ENCODE measurements at regions not wholly inside any gene's neighbourhood (a gene's known extent, or its start where the extent isn't known, plus 50 kb on each side); places are given as distances from the start of the nearest gene placed in this dataset.

GRCh38 chr6:126529637-126530362 lies 189.9 kb downstream of the CENPW start:
- DNase-seq (ENCODE audit: low read depth) = no peak
- Histone ChIP-seq H3K27me3 (ENCODE audit: control insufficient read depth, insufficient read depth, low read length) (no peaks in the 10 kb centered on the region), H3K36me3 (ENCODE audit: control insufficient read depth, insufficient read depth, low read length) (no peaks in the 10 kb centered on the region), H3K4me3 (ENCODE audit: low read depth, low read length) (no peak overlapping the region)
- FAIRE-seq = no peak
- TF ChIP-seq, protein P1, sequence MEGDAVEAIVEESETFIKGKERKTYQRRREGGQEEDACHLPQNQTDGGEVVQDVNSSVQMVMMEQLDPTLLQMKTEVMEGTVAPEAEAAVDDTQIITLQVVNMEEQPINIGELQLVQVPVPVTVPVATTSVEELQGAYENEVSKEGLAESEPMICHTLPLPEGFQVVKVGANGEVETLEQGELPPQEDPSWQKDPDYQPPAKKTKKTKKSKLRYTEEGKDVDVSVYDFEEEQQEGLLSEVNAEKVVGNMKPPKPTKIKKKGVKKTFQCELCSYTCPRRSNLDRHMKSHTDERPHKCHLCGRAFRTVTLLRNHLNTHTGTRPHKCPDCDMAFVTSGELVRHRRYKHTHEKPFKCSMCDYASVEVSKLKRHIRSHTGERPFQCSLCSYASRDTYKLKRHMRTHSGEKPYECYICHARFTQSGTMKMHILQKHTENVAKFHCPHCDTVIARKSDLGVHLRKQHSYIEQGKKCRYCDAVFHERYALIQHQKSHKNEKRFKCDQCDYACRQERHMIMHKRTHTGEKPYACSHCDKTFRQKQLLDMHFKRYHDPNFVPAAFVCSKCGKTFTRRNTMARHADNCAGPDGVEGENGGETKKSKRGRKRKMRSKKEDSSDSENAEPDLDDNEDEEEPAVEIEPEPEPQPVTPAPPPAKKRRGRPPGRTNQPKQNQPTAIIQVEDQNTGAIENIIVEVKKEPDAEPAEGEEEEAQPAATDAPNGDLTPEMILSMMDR (IDR thresholded peaks at IDR 0.05; ENCODE audit: insufficient read depth, low read length, severe bottlenecking) = no peak

GRCh38 chr6:126530775-126531174 lies 190.9 kb downstream of the CENPW start:
- H3K36me3 ChIP-seq (ENCODE audit: control insufficient read depth, insufficient read depth, low read length) = no peaks in the 10 kb centered on the region
- no peak for FAIRE-seq
- no peak overlapping the region for H3K4me3 ChIP-seq (ENCODE audit: low read depth, low read length)
- TF ChIP-seq, protein P1 (IDR thresholded peaks at IDR 0.05; ENCODE audit: insufficient read depth, low read length, severe bottlenecking) = no peak
- DNase-seq (ENCODE audit: low read depth) = no peak
- H3K27me3 ChIP-seq (ENCODE audit: control insufficient read depth, insufficient read depth, low read length) = no peaks in the 10 kb centered on the region

- FAIRE-seq (no peak), DNase-seq (ENCODE audit: low read depth) (peak; percentile 12)
- TF ChIP-seq, protein P1 (IDR thresholded peaks at IDR 0.05; ENCODE audit: insufficient read depth, low read length, severe bottlenecking) = no peak
Measured at GRCh38 chr6:126531286-126531685, 191.4 kb downstream of the CENPW start.

GRCh38 chr6:126531840-126532239 lies 191.9 kb downstream of the CENPW start:
- FAIRE-seq (no peak), DNase-seq (ENCODE audit: low read depth) (peak; percentile 64)
- no peaks in the 10 kb centered on the region for H3K27me3 ChIP-seq (ENCODE audit: control insufficient read depth, insufficient read depth, low read length)
- no peaks in the 10 kb centered on the region for H3K36me3 ChIP-seq (ENCODE audit: control insufficient read depth, insufficient read depth, low read length)
- no peak overlapping the region for H3K4me3 ChIP-seq (ENCODE audit: low read depth, low read length)
- TF ChIP-seq, protein P1 (IDR thresholded peaks at IDR 0.05; ENCODE audit: insufficient read depth, low read length, severe bottlenecking) = no peak

More at GRCh38 chr6:126531286-126531685, 191.4 kb downstream of the CENPW start:
- Histone ChIP-seq H3K36me3 (ENCODE audit: control insufficient read depth, insufficient read depth, low read length) (no peaks in the 10 kb centered on the region), H3K4me3 (ENCODE audit: low read depth, low read length) (no peak overlapping the region), H3K27me3 (ENCODE audit: control insufficient read depth, insufficient read depth, low read length) (no peaks in the 10 kb centered on the region)

DNA sequence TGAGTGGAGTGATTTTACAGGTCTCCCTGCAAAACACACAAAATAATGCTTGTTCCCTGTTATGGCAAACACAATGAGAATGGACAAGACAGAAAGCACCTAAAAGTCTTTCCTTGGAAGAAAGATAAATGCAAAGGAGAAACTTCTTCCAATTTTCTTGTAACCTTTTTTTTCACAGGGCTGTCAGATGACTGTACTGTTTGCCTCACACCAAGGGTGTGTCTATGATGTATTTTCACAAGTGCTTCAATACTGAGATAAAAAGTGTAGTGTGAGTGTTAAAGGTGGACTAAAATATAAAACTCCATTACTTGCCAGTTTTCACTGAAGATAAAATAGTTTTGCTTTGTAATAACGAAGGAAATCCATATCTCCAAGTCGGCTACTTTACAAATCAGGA lies 194.5 kb downstream of the CENPW start:
- Histone ChIP-seq H3K4me3 (ENCODE audit: low read depth, low read length) (no peak overlapping the region), H3K36me3 (ENCODE audit: control insufficient read depth, insufficient read depth, low read length) (no peaks in the 10 kb centered on the region), H3K27me3 (ENCODE audit: control insufficient read depth, insufficient read depth, low read length) (no peaks in the 10 kb centered on the region)
- FAIRE-seq (no peak), DNase-seq (ENCODE audit: low read depth) (peak; percentile 17)
- TF ChIP-seq, protein P1 (IDR thresholded peaks at IDR 0.05; ENCODE audit: insufficient read depth, low read length, severe bottlenecking) = no peak

GRCh38 chr6:126535138-126535537 lies 195.2 kb downstream of the CENPW start:
- no peak for FAIRE-seq
- Histone ChIP-seq H3K36me3 (ENCODE audit: control insufficient read depth, insufficient read depth, low read length) (no peaks in the 10 kb centered on the region), H3K4me3 (ENCODE audit: low read depth, low read length) (no peak overlapping the region), H3K27me3 (ENCODE audit: control insufficient read depth, insufficient read depth, low read length) (no peaks in the 10 kb centered on the region)
- DNase-seq (ENCODE audit: low read depth) = no peak
- TF ChIP-seq, protein P1 (IDR thresholded peaks at IDR 0.05; ENCODE audit: insufficient read depth, low read length, severe bottlenecking) = no peak

Measured in bronchial epithelial cell (primary cell).